NCI-H1417 treated with DMSO at 0.1 percent for 48 hours (cell line): ENCODE measurements at regions not wholly inside any gene's neighbourhood (a gene's known extent, or its start where the extent isn't known, plus 50 kb on each side); places are given as distances from the start of the nearest gene placed in this dataset.

ENCODE experiments used
- DNase-seq: peaks from one replicate; lab custom pipeline; 2025; lab: John Stamatoyannopoulos, UW

- no peak for DNase-seq
These were observed 134.2 kb upstream of the SPRED2 start for GRCh38 chr2:65566617-65567016.

GRCh38 chr2:65565681-65566080 is 133.3 kb upstream of the SPRED2 start:
- no peak for DNase-seq

- DNase-seq, result no peak
These were observed 131.9 kb upstream of the SPRED2 start for GRCh38 chr2:65564299-65564698.

GRCh38 chr2:65562890-65563289 is 130.5 kb upstream of the SPRED2 start:
- no peak for DNase-seq

GRCh38 chr2:65558743-65559142 is 126.3 kb upstream of the SPRED2 start:
- DNase-seq, result no peak

GRCh38 chr2:65557616-65558573 is 125.5 kb upstream of the SPRED2 start:
- no peak for DNase-seq

GRCh38 chr2:65554765-65555591 is 122.6 kb upstream of the SPRED2 start:
- no peak for DNase-seq

GRCh38 chr2:65553504-65554074 is 121.2 kb upstream of the SPRED2 start:
- DNase-seq, result no peak

GRCh38 chr2:65551528-65551927 is 119.1 kb upstream of the SPRED2 start:
- no peak for DNase-seq

GRCh38 chr2:65550246-65550645 is 117.8 kb upstream of the SPRED2 start:
- DNase-seq, result no peak

GRCh38 chr2:65549631-65550030 is 117.2 kb upstream of the SPRED2 start:
- no peak for DNase-seq

- DNase-seq, result no peak
These were observed 116.8 kb upstream of the SPRED2 start for GRCh38 chr2:65549257-65549627.

- DNase-seq, result no peak
These were observed 116.3 kb upstream of the SPRED2 start for GRCh38 chr2:65548576-65549256.

- no peak for DNase-seq
These were observed 115.7 kb upstream of the SPRED2 start for GRCh38 chr2:65548064-65548463.

- DNase-seq, result no peak
These were observed 113.7 kb upstream of the SPRED2 start for GRCh38 chr2:65545837-65546805.

- no peak for DNase-seq
These were observed 109.4 kb upstream of the SPRED2 start for GRCh38 chr2:65541773-65542172.

- DNase-seq, result no peak
These were observed 107.2 kb upstream of the SPRED2 start for GRCh38 chr2:65539633-65540032.

GRCh38 chr2:65537651-65538385 is 105.4 kb upstream of the SPRED2 start:
- no peak for DNase-seq

GRCh38 chr2:65536596-65536995 is 104.2 kb upstream of the SPRED2 start:
- DNase-seq, result no peak

GRCh38 chr2:65532937-65533336 is 100.5 kb upstream of the SPRED2 start:
- DNase-seq, result no peak
